Activated T-helper 9 cell treated with anti-CD3 and anti-CD28 coated beads, Interleukin-2, amount 50 U/mL, for 16 hours (primary cell): ENCODE measurements at regions not wholly inside any gene's neighbourhood (a gene's known extent, or its start where the extent isn't known, plus 50 kb on each side); places are given as distances from the start of the nearest gene placed in this dataset.
"Not testable (repeated sequence)": the region's sequence is repeated elsewhere in the genome, so short reads cannot be mapped to it uniquely, and the experiment has no call there.

Source experiments
- DNase-seq: peaks from one replicate; pipeline ENCODE4 v3.0.0-alpha.2; 2020; ENCODE audit warnings: low read depth

- DNase-seq = no peak
Measured at GRCh38 chr18:8499810-8500675, 109.2 kb upstream of the RAB12 start.

GRCh38 chr18:8501044-8501443, 108.2 kb upstream of the RAB12 start:
- DNase-seq = no peak

GRCh38 chr18:8503248-8503647, 106.0 kb upstream of the RAB12 start:
- DNase-seq = no peak

- DNase-seq = no peak
Measured at GRCh38 chr18:8504424-8504823, 104.8 kb upstream of the RAB12 start.

- DNase-seq = no peak
Measured at GRCh38 chr18:8504880-8505435, 104.3 kb upstream of the RAB12 start.

GRCh38 chr18:8506251-8507049, 102.8 kb upstream of the RAB12 start:
- no peak for DNase-seq

GRCh38 chr18:8507361-8507760, 101.9 kb upstream of the RAB12 start:
- DNase-seq = no peak

- no peak for DNase-seq
Measured at GRCh38 chr18:8507915-8508705, 101.1 kb upstream of the RAB12 start.

GRCh38 chr18:8513249-8513648, 96.0 kb upstream of the RAB12 start:
- no peak for DNase-seq

- no peak for DNase-seq
Measured at GRCh38 chr18:8514409-8514808, 94.8 kb upstream of the RAB12 start.

- no peak for DNase-seq
Measured at GRCh38 chr18:8515142-8515865, 93.9 kb upstream of the RAB12 start.

GRCh38 chr18:8516371-8517250, 92.6 kb upstream of the RAB12 start:
- DNase-seq = no peak

- DNase-seq = no peak
Measured at GRCh38 chr18:8517276-8517675, 92.0 kb upstream of the RAB12 start.

GRCh38 chr18:8519102-8519501, 90.1 kb upstream of the RAB12 start:
- no peak for DNase-seq

GRCh38 chr18:8520266-8520665, 89.0 kb upstream of the RAB12 start:
- DNase-seq = no peak

GRCh38 chr18:8522756-8523155, 86.5 kb upstream of the RAB12 start:
- no peak for DNase-seq

- DNase-seq = no peak
Measured at GRCh38 chr18:8525692-8526091, 83.5 kb upstream of the RAB12 start.

- DNase-seq = no peak
Measured at GRCh38 chr18:8526332-8526731, 82.9 kb upstream of the RAB12 start.

GRCh38 chr18:8529609-8530008, 79.6 kb upstream of the RAB12 start:
- no peak for DNase-seq

GRCh38 chr18:8531084-8531483, 78.2 kb upstream of the RAB12 start:
- not testable (repeated sequence) for DNase-seq
